Ishikawa (cell line): ENCODE measurements at regions not wholly inside any gene's neighbourhood (a gene's known extent, or its start where the extent isn't known, plus 50 kb on each side); places are given as distances from the start of the nearest gene placed in this dataset.

Experiments used
- CEBPB ChIP-seq: IDR thresholded peaks from 2 replicates; pipeline ENCODE4 v1.6.1; 2012
- CREB1 ChIP-seq: IDR thresholded peaks from 2 replicates; pipeline ENCODE4 v1.6.1; 2012; ENCODE audit warnings: low read depth
- EGR1 ChIP-seq: IDR thresholded peaks from 2 replicates; pipeline ENCODE4 v1.6.1; 2012
- EP300 ChIP-seq: IDR thresholded peaks from 2 replicates; pipeline ENCODE4 v1.6.1; 2012; ENCODE audit warnings: borderline replicate concordance
- FOXM1 ChIP-seq: IDR thresholded peaks from 2 replicates; pipeline ENCODE4 v1.6.1; 2012; ENCODE audit warnings: low read depth, borderline replicate concordance
- MAX ChIP-seq: IDR thresholded peaks from 2 replicates; pipeline ENCODE4 v1.6.1; 2012
- NFIC ChIP-seq: IDR thresholded peaks from 2 replicates; pipeline ENCODE4 v1.6.1; 2012
- RAD21 ChIP-seq: IDR thresholded peaks from 2 replicates; pipeline ENCODE4 v1.6.1; 2012; ENCODE audit warnings: low read depth
- REST ChIP-seq: IDR thresholded peaks from 2 replicates; pipeline ENCODE4 v1.6.1; 2012; ENCODE audit warnings: low read depth, mild to moderate bottlenecking
- TAF1 ChIP-seq: IDR thresholded peaks from 2 replicates; pipeline ENCODE4 v1.6.1; 2012; ENCODE audit warnings: low read depth, mild to moderate bottlenecking
- TEAD4 ChIP-seq: IDR thresholded peaks from 2 replicates; pipeline ENCODE4 v1.6.1; 2012
- USF1 ChIP-seq: IDR thresholded peaks from 2 replicates; pipeline ENCODE4 v1.6.1; 2012
- YY1 ChIP-seq: IDR thresholded peaks from 2 replicates; pipeline ENCODE4 v1.6.1; 2012; ENCODE audit warnings: low read depth
- ZBTB7A ChIP-seq: IDR thresholded peaks from 2 replicates; pipeline ENCODE4 v1.6.1; 2012; ENCODE audit warnings: low read depth

DNA sequence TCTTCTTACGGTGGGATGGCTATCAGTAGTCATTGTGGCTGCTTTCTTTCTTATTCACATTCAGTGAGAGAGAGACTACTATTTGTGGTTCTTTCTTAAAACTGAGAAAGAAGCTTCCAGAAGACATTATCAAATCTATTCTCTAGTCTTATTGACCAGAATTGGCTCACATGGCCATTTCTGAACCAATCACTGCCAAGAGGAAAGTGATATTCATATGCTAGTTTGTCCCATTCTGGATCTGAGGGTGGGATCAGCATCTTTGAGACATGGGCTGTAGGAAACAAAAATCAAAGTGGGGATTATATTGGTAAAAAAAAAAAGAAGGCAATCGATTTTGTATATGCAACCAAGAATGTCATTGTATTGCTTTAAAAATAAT is 106.4 kb upstream of the RASGRP1 start:
- TF ChIP-seq ZBTB7A (no peak), USF1 (no peak), YY1 (no peak), EGR1 (no peak), EP300 (no peak), REST (no peak), CREB1 (no peak), FOXM1 (no peak), RAD21 (no peak), NFIC (no peak), TAF1 (no peak), MAX (no peak), CEBPB (no peak), TEAD4 (no peak)
